ENCODE measurements at regions not wholly inside any gene's neighbourhood (a gene's known extent, or its start where the extent isn't known, plus 50 kb on each side); places are given as distances from the start of the nearest gene placed in this dataset.

GRCh38 chr18:39424261-39424660, 1858.7 kb upstream of the CELF4 start:
- no peak overlapping the region for H3K4me3 ChIP-seq (ENCODE audit: control insufficient read depth in 1 of 2, extremely low read depth in 1 of 2, low read length in 1 of 2)
- no peak overlapping the region for H3K4me3 Mint-ChIP-seq
- POLR2A ChIA-PET = no interaction called here
- H3K27ac Mint-ChIP-seq = no peak overlapping the region
- H3K9me3 Mint-ChIP-seq = peaks cover 19 to 33% (median 25%) of the 10 kb centered on the region in 3 donors
- CTCF ChIA-PET = no interaction called here
- no peaks in the 10 kb centered on the region for H3K9me3 ChIP-seq
- ATAC-seq (replicated peaks in 1 of 4) (no peak), DNase-seq (no peak)
- H3K4me1 Mint-ChIP-seq = no peaks in the 10 kb centered on the region
- no peak overlapping the region for H3K27ac ChIP-seq (ENCODE audit: low read length)
- H3K36me3 ChIP-seq (ENCODE audit: control insufficient read depth in 2 of 2, extremely low read depth in 1 of 2, insufficient read depth in 1 of 2, low read length in 1 of 2) = no peaks in the 10 kb centered on the region
- H3K4me1 ChIP-seq (ENCODE audit: control insufficient read depth in 1 of 2, extremely low read depth in 1 of 2, insufficient read depth in 2 of 2, low read length in 2 of 2) = no peaks in the 10 kb centered on the region
- no peaks in the 10 kb centered on the region for H3K36me3 Mint-ChIP-seq
- no peaks in the 10 kb centered on the region for H3K27me3 Mint-ChIP-seq
- no peaks in the 10 kb centered on the region for H3K27me3 ChIP-seq (replicated peaks in 1 of 2; ENCODE audit: control insufficient read depth in 2 of 2, extremely low read depth in 1 of 2, insufficient read depth in 2 of 2, low read length in 1 of 2)
- no CpG with 5 or more reads among the region's 1 CpG for whole genome bisulfite sequencing (ENCODE audit: insufficient coverage)

- H3K9me3 ChIP-seq = no peaks in the 10 kb centered on the region
- WGBS (ENCODE audit: insufficient coverage) = no CpG with 5 or more reads among the region's 3 CpGs
- no peak overlapping the region for H3K27ac ChIP-seq (ENCODE audit: low read length)
- H3K4me3 ChIP-seq (ENCODE audit: control insufficient read depth in 1 of 2, extremely low read depth in 1 of 2, low read length in 1 of 2) = no peak overlapping the region
- no peak for ATAC-seq (replicated peaks in 1 of 4)
- Mint-ChIP-seq H3K27ac (no peak overlapping the region), H3K4me1 (no peaks in the 10 kb centered on the region), H3K27me3 (no peaks in the 10 kb centered on the region), H3K36me3 (no peaks in the 10 kb centered on the region), H3K9me3 (peaks cover 10 to 25% (median 19%) of the 10 kb centered on the region in 3 donors), H3K4me3 (no peak overlapping the region)
- no peak for DNase-seq
- ChIA-PET POLR2A (no interaction called here), CTCF (no interaction called here)
- no peaks in the 10 kb centered on the region for H3K4me1 ChIP-seq (ENCODE audit: control insufficient read depth in 1 of 2, extremely low read depth in 1 of 2, insufficient read depth in 2 of 2, low read length in 2 of 2)
- H3K27me3 ChIP-seq (replicated peaks in 1 of 2; ENCODE audit: control insufficient read depth in 2 of 2, extremely low read depth in 1 of 2, insufficient read depth in 2 of 2, low read length in 1 of 2) = no peaks in the 10 kb centered on the region
- H3K36me3 ChIP-seq (ENCODE audit: control insufficient read depth in 2 of 2, extremely low read depth in 1 of 2, insufficient read depth in 1 of 2, low read length in 1 of 2) = no peaks in the 10 kb centered on the region
These were observed 1855.7 kb upstream of the CELF4 start for GRCh38 chr18:39421276-39421675.

GRCh38 chr18:39419315-39419714, 1853.7 kb upstream of the CELF4 start:
- no peaks in the 10 kb centered on the region for H3K27me3 ChIP-seq (replicated peaks in 1 of 2; ENCODE audit: control insufficient read depth in 2 of 2, extremely low read depth in 1 of 2, insufficient read depth in 2 of 2, low read length in 1 of 2)
- no peaks in the 10 kb centered on the region for H3K36me3 ChIP-seq (ENCODE audit: control insufficient read depth in 2 of 2, extremely low read depth in 1 of 2, insufficient read depth in 1 of 2, low read length in 1 of 2)
- ChIA-PET POLR2A (no interaction called here), CTCF (no interaction called here)
- Mint-ChIP-seq H3K27me3 (no peaks in the 10 kb centered on the region), H3K9me3 (peaks cover 0 to 11% (median 7%) of the 10 kb centered on the region in 3 donors), H3K4me3 (no peak overlapping the region), H3K27ac (no peak overlapping the region), H3K36me3 (no peaks in the 10 kb centered on the region), H3K4me1 (no peaks in the 10 kb centered on the region)
- ATAC-seq (replicated peaks in 1 of 4) (no peak), DNase-seq (no peak)
- no peak overlapping the region for H3K4me3 ChIP-seq (ENCODE audit: control insufficient read depth in 1 of 2, extremely low read depth in 1 of 2, low read length in 1 of 2)
- H3K27ac ChIP-seq (ENCODE audit: low read length) = no peak overlapping the region
- H3K9me3 ChIP-seq = no peaks in the 10 kb centered on the region
- no peaks in the 10 kb centered on the region for H3K4me1 ChIP-seq (ENCODE audit: control insufficient read depth in 1 of 2, extremely low read depth in 1 of 2, insufficient read depth in 2 of 2, low read length in 2 of 2)

GRCh38 chr18:39415471-39415870, 1849.9 kb upstream of the CELF4 start:
- Mint-ChIP-seq H3K4me1 (no peaks in the 10 kb centered on the region), H3K27ac (no peak overlapping the region), H3K36me3 (no peaks in the 10 kb centered on the region), H3K9me3 (peaks cover 2 to 7% (median 5%) of the 10 kb centered on the region in 3 donors), H3K27me3 (no peaks in the 10 kb centered on the region), H3K4me3 (no peak overlapping the region)
- POLR2A ChIA-PET = no interaction called here
- Histone ChIP-seq H3K4me1 (ENCODE audit: control insufficient read depth in 1 of 2, extremely low read depth in 1 of 2, insufficient read depth in 2 of 2, low read length in 2 of 2) (no peaks in the 10 kb centered on the region), H3K4me3 (ENCODE audit: control insufficient read depth in 1 of 2, extremely low read depth in 1 of 2, low read length in 1 of 2) (no peak overlapping the region), H3K27me3 (replicated peaks in 1 of 2; ENCODE audit: control insufficient read depth in 2 of 2, extremely low read depth in 1 of 2, insufficient read depth in 2 of 2, low read length in 1 of 2) (no peaks in the 10 kb centered on the region), H3K27ac (ENCODE audit: low read length) (no peak overlapping the region), H3K9me3 (no peaks in the 10 kb centered on the region), H3K36me3 (ENCODE audit: control insufficient read depth in 2 of 2, extremely low read depth in 1 of 2, insufficient read depth in 1 of 2, low read length in 1 of 2) (no peaks in the 10 kb centered on the region)
- 100% methylated on average over 2 of the region's 4 CpGs for WGBS (ENCODE audit: insufficient coverage)
- no peak for DNase-seq
- CTCF ChIA-PET = no interaction called here
- no peak for ATAC-seq (replicated peaks in 1 of 4)

DNA sequence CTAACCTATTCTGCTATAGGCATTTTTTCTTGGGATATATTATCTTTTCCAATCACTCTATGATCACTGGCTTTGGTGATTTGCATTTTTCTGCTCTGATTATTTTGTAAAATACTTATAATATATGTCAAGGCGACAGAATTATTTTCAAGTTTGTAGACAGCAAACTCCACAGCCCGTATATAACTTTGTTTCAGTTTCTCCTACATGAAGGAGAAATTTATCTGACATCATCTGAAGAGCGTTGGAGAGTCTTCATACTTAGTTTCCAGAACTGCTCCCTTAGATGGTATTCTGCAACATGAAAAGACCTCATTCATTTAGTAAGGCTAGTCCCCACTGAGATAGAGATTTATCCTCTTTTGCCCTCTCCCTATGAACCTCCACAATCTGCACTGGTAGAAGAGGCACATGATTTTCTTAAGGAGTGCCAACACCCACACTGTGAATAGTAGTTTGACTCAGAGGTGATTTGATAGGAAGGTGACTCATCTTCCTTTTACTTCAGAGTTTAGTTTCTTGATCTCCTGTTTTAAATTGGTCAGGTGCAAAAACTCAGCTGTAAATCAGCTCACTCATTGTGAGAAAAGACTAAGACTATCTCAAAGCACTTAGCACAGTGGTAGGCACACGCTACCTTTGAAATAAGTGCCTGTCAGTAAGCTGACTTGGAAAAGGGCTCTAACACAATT, 1848.6 kb upstream of the CELF4 start:
- DNase-seq (no peak), ATAC-seq (replicated peaks in 1 of 4) (no peak)
- Mint-ChIP-seq H3K27ac (no peak overlapping the region), H3K4me3 (no peak overlapping the region), H3K4me1 (no peaks in the 10 kb centered on the region), H3K36me3 (no peaks in the 10 kb centered on the region), H3K27me3 (no peaks in the 10 kb centered on the region), H3K9me3 (peaks cover 2 to 7% (median 5%) of the 10 kb centered on the region in 3 donors)
- H3K4me3 ChIP-seq (ENCODE audit: control insufficient read depth in 1 of 2, extremely low read depth in 1 of 2, low read length in 1 of 2) = no peak overlapping the region
- no peaks in the 10 kb centered on the region for H3K4me1 ChIP-seq (ENCODE audit: control insufficient read depth in 1 of 2, extremely low read depth in 1 of 2, insufficient read depth in 2 of 2, low read length in 2 of 2)
- no peaks in the 10 kb centered on the region for H3K27me3 ChIP-seq (replicated peaks in 1 of 2; ENCODE audit: control insufficient read depth in 2 of 2, extremely low read depth in 1 of 2, insufficient read depth in 2 of 2, low read length in 1 of 2)
- no peak overlapping the region for H3K27ac ChIP-seq (ENCODE audit: low read length)
- no CpG with 5 or more reads among the region's 4 CpGs for WGBS (ENCODE audit: insufficient coverage)
- no peaks in the 10 kb centered on the region for H3K9me3 ChIP-seq
- ChIA-PET POLR2A (no interaction called here), CTCF (no interaction called here)
- no peaks in the 10 kb centered on the region for H3K36me3 ChIP-seq (ENCODE audit: control insufficient read depth in 2 of 2, extremely low read depth in 1 of 2, insufficient read depth in 1 of 2, low read length in 1 of 2)

DNA sequence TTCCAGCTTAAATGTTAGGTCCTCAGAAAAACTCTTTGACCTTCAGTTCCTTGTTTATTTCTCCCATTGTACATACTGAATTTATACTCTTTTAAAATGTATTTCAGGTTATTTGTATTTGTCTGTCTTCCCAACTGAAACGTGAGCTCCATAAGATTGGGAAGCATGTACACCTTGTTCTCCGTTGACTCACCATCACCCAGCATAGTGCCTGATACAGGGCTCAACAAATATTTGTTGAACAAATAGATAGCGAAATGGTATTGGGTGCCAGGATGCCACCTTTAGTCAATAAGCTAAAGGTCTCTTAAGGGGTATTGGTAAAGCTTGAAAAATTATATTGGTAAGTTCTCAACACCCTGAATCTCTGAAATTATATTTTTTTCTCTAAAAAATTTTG, 1841.3 kb upstream of the CELF4 start:
- ChIA-PET POLR2A (no interaction called here), CTCF (no interaction called here)
- DNase-seq (no peak), ATAC-seq (replicated peaks in 1 of 4) (no peak)
- Mint-ChIP-seq H3K4me1 (no peaks in the 10 kb centered on the region), H3K36me3 (no peaks in the 10 kb centered on the region), H3K9me3 (peaks cover 3 to 6% (median 3%) of the 10 kb centered on the region in 3 donors), H3K27me3 (no peaks in the 10 kb centered on the region), H3K4me3 (no peak overlapping the region), H3K27ac (no peak overlapping the region)
- Histone ChIP-seq H3K27me3 (replicated peaks in 1 of 2; ENCODE audit: control insufficient read depth in 2 of 2, extremely low read depth in 1 of 2, insufficient read depth in 2 of 2, low read length in 1 of 2) (no peaks in the 10 kb centered on the region), H3K27ac (ENCODE audit: low read length) (no peak overlapping the region), H3K4me1 (ENCODE audit: control insufficient read depth in 1 of 2, extremely low read depth in 1 of 2, insufficient read depth in 2 of 2, low read length in 2 of 2) (no peaks in the 10 kb centered on the region), H3K36me3 (ENCODE audit: control insufficient read depth in 2 of 2, extremely low read depth in 1 of 2, insufficient read depth in 1 of 2, low read length in 1 of 2) (no peaks in the 10 kb centered on the region), H3K4me3 (ENCODE audit: control insufficient read depth in 1 of 2, extremely low read depth in 1 of 2, low read length in 1 of 2) (no peak overlapping the region), H3K9me3 (no peaks in the 10 kb centered on the region)
- WGBS (ENCODE audit: insufficient coverage) = no CpG with 5 or more reads among the region's 3 CpGs

DNA sequence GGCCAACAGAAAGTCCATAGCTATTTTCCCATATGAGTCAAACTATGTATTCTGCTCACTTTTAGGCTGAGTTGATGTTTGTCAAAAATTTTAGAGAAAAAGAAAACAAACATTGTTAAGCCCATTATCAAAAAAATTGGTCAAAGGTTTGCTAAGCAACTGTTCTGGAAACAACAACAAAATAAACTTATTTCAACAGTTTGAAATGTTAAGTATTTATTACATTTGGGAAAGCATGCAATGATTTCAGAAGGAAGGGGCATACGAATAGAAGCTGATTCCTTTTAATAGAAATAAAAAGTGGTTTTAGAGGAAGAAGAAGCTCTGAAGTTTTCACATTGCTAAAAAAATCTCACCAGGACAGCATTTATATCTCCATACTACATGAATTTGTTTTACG, 1837.5 kb upstream of the CELF4 start:
- Histone ChIP-seq H3K27me3 (replicated peaks in 1 of 2; ENCODE audit: control insufficient read depth in 2 of 2, extremely low read depth in 1 of 2, insufficient read depth in 2 of 2, low read length in 1 of 2) (no peaks in the 10 kb centered on the region), H3K4me1 (ENCODE audit: control insufficient read depth in 1 of 2, extremely low read depth in 1 of 2, insufficient read depth in 2 of 2, low read length in 2 of 2) (no peaks in the 10 kb centered on the region), H3K36me3 (ENCODE audit: control insufficient read depth in 2 of 2, extremely low read depth in 1 of 2, insufficient read depth in 1 of 2, low read length in 1 of 2) (no peaks in the 10 kb centered on the region), H3K4me3 (ENCODE audit: control insufficient read depth in 1 of 2, extremely low read depth in 1 of 2, low read length in 1 of 2) (no peak overlapping the region), H3K27ac (ENCODE audit: low read length) (no peak overlapping the region), H3K9me3 (no peaks in the 10 kb centered on the region)
- no peak for ATAC-seq (replicated peaks in 1 of 4)
- no CpG with 5 or more reads among the region's 2 CpGs for WGBS (ENCODE audit: insufficient coverage)
- DNase-seq = no peak
- H3K9me3 Mint-ChIP-seq = peaks cover 3 to 7% (median 3%) of the 10 kb centered on the region in 3 donors
- POLR2A ChIA-PET = interaction anchor here in 1 of 2 donors (0.6 kb wide), 1 partner anchor 367 kb away, joined by 4 read pairs; no protein-coding TSS in a partner anchor
- H3K36me3 Mint-ChIP-seq = no peaks in the 10 kb centered on the region
- no peaks in the 10 kb centered on the region for H3K27me3 Mint-ChIP-seq
- H3K4me1 Mint-ChIP-seq = no peaks in the 10 kb centered on the region
- no peak overlapping the region for H3K27ac Mint-ChIP-seq
- CTCF ChIA-PET = no interaction called here
- H3K4me3 Mint-ChIP-seq = no peak overlapping the region

All from T-cell (primary cell).